Fibroblast of lung (primary cell): ENCODE measurements at regions not wholly inside any gene's neighbourhood (a gene's known extent, or its start where the extent isn't known, plus 50 kb on each side); places are given as distances from the start of the nearest gene placed in this dataset.

Experiments used
- DNase-seq, 2 donors: peaks; one replicate each; pipeline versions ENCODE4 v3.0.0 to v3.0.0-alpha.2; 2010; ENCODE audit warnings: low read depth in 2 of 2
- H2AFZ ChIP-seq: 2 replicates; pipeline ENCODE4 v1.5.1; 2012; ENCODE audit warnings: low read length, control low read depth, inconsistent platforms
- H3K27ac ChIP-seq: 2 replicates; pipeline ENCODE4 v1.5.1; 2011; ENCODE audit warnings: low read length, control low read depth; ENCODE audit not compliant: insufficient read depth
- H3K27me3 ChIP-seq: 2 replicates; pipeline ENCODE4 v1.5.1; 2011; ENCODE audit warnings: mild to moderate bottlenecking, low read length; ENCODE audit not compliant: control insufficient read depth, insufficient read depth
- H3K36me3 ChIP-seq: 2 replicates; pipeline ENCODE4 v1.5.1; 2011; ENCODE audit warnings: low read length; ENCODE audit not compliant: control insufficient read depth, insufficient read depth
- H3K4me1 ChIP-seq: 2 replicates; pipeline ENCODE4 v1.5.1; 2011; ENCODE audit warnings: low read length; ENCODE audit not compliant: control insufficient read depth, insufficient read depth; ENCODE audit errors: extremely low read depth
- H3K4me2 ChIP-seq: 2 replicates; pipeline ENCODE4 v1.5.1; 2011; ENCODE audit warnings: low read length, control low read depth; ENCODE audit not compliant: insufficient read depth; ENCODE audit errors: extremely low read depth
- H3K4me3 ChIP-seq, 4 experiments: fragments of 200-600 bp in 1 of 4; sonication (generic) in 1 of 4; replicated peaks in 1 of 4; 2 replicates each; pipeline ENCODE4 v1.5.1; 2011 to 2016; ENCODE audit warnings: low read length in 4 of 4, low read depth in 3 of 4, mild to moderate bottlenecking in 3 of 4, control low read depth in 2 of 4, inconsistent platforms in 1 of 4, mixed read lengths in 1 of 4; ENCODE audit not compliant: insufficient read depth in 1 of 4; ENCODE audit errors: control extremely low read depth in 1 of 4
- H3K79me2 ChIP-seq: 2 replicates; pipeline ENCODE4 v1.5.1; 2012; ENCODE audit warnings: mild to moderate bottlenecking, low read length, inconsistent platforms; ENCODE audit not compliant: control insufficient read depth, insufficient read depth
- H3K9ac ChIP-seq: 2 replicates; pipeline ENCODE4 v1.5.1; 2011; ENCODE audit warnings: mild to moderate bottlenecking, low read length, control low read depth; ENCODE audit not compliant: insufficient read depth
- H3K9me3 ChIP-seq: 2 replicates; pipeline ENCODE4 v1.5.1; 2012; ENCODE audit warnings: low read depth, low read length; ENCODE audit not compliant: control insufficient read depth, insufficient read depth
- H4K20me1 ChIP-seq: 2 replicates; pipeline ENCODE4 v1.5.1; 2011; ENCODE audit warnings: low read length; ENCODE audit not compliant: control insufficient read depth, insufficient read depth; ENCODE audit errors: extremely low read depth
- EZH2 ChIP-seq: IDR thresholded peaks from 2 replicates; pipeline ENCODE4 v1.5.1; 2012; ENCODE audit warnings: low read length, control low read depth, mild to moderate bottlenecking; ENCODE audit errors: missing control alignments
- TF ChIP-seq, protein P1 (sequence below), 2 donors: IDR thresholded peaks in 1 of 2; conservative IDR thresholded peaks in 1 of 2; 1 replicate in 1 of 2; 2 replicates in 1 of 2; pipeline ENCODE4 v1.5.1; 2011 to 2012; ENCODE audit warnings: low read length in 2 of 2, control low read depth in 1 of 2, inconsistent platforms in 1 of 2, low read depth in 1 of 2, mild to moderate bottlenecking in 1 of 2

- Histone ChIP-seq H3K27ac (no peak overlapping the region), H3K27me3 (no peaks in the 10 kb centered on the region), H4K20me1 (no peaks in the 10 kb centered on the region), H3K9ac (no peak overlapping the region), H2AFZ (no peak overlapping the region), H3K36me3 (no peaks in the 10 kb centered on the region), H3K4me3 (no peak overlapping the region), H3K4me2 (no peak overlapping the region), H3K79me2 (no peaks in the 10 kb centered on the region), H3K4me1 (no peaks in the 10 kb centered on the region), H3K9me3 (no peaks in the 10 kb centered on the region)
- DNase-seq: peak in 1 of 2 donors; percentile 59
- no peak for TF ChIP-seq EZH2
- TF ChIP-seq, protein P1, sequence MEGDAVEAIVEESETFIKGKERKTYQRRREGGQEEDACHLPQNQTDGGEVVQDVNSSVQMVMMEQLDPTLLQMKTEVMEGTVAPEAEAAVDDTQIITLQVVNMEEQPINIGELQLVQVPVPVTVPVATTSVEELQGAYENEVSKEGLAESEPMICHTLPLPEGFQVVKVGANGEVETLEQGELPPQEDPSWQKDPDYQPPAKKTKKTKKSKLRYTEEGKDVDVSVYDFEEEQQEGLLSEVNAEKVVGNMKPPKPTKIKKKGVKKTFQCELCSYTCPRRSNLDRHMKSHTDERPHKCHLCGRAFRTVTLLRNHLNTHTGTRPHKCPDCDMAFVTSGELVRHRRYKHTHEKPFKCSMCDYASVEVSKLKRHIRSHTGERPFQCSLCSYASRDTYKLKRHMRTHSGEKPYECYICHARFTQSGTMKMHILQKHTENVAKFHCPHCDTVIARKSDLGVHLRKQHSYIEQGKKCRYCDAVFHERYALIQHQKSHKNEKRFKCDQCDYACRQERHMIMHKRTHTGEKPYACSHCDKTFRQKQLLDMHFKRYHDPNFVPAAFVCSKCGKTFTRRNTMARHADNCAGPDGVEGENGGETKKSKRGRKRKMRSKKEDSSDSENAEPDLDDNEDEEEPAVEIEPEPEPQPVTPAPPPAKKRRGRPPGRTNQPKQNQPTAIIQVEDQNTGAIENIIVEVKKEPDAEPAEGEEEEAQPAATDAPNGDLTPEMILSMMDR (conservative IDR thresholded peaks at IDR 0.05 in 1 of 2, IDR thresholded peaks at IDR 0.05 in 1 of 2; ENCODE audit: low read depth in 1 of 2, low read length in 2 of 2): no peak
Measured at GRCh38 chr13:34506796-34507195, 435.3 kb upstream of the NBEA start.

GRCh38 chr13:34507630-34508029 lies 434.4 kb upstream of the NBEA start:
- no peaks in the 10 kb centered on the region for H3K9me3 ChIP-seq
- H3K79me2 ChIP-seq: no peaks in the 10 kb centered on the region
- no peak for TF ChIP-seq EZH2
- TF ChIP-seq, protein P1 (conservative IDR thresholded peaks at IDR 0.05 in 1 of 2, IDR thresholded peaks at IDR 0.05 in 1 of 2; ENCODE audit: low read depth in 1 of 2, low read length in 2 of 2): no peak
- H3K4me2 ChIP-seq: no peak overlapping the region
- no peak overlapping the region for H3K4me3 ChIP-seq
- DNase-seq: peak; percentile 24 to 45
- no peak overlapping the region for H3K9ac ChIP-seq
- H4K20me1 ChIP-seq: no peaks in the 10 kb centered on the region
- no peaks in the 10 kb centered on the region for H3K36me3 ChIP-seq
- no peak overlapping the region for H2AFZ ChIP-seq
- H3K4me1 ChIP-seq: no peaks in the 10 kb centered on the region
- H3K27ac ChIP-seq: no peak overlapping the region
- no peaks in the 10 kb centered on the region for H3K27me3 ChIP-seq

DNA sequence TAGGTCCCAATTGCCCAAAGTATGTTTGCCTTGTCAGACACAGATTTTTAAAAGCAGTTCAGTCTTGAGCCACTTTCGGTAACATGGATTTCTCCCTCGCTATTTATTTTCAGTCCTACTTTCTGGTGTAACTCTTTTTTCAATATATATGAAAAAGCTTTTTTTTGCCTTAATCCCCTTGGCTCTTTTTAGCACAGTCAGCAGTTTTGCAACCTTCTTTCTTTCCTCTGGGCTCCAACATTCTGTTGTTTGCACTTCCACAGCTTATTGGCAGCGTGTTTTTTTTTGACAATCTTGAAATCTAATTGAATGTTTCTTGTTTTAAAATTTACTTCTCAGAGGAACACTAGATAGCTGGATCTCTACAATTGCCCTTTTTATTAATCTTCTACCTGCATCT lies 429.3 kb upstream of the NBEA start:
- H4K20me1 ChIP-seq: no peaks in the 10 kb centered on the region
- no peak overlapping the region for H3K9ac ChIP-seq
- no peak overlapping the region for H3K27ac ChIP-seq
- H3K36me3 ChIP-seq: no peaks in the 10 kb centered on the region
- no peaks in the 10 kb centered on the region for H3K79me2 ChIP-seq
- no peak for DNase-seq
- H3K4me3 ChIP-seq: no peak overlapping the region
- no peak overlapping the region for H3K4me2 ChIP-seq
- no peaks in the 10 kb centered on the region for H3K27me3 ChIP-seq
- H3K9me3 ChIP-seq: no peaks in the 10 kb centered on the region
- TF ChIP-seq EZH2: no peak
- TF ChIP-seq, protein P1 (conservative IDR thresholded peaks at IDR 0.05 in 1 of 2, IDR thresholded peaks at IDR 0.05 in 1 of 2; ENCODE audit: low read depth in 1 of 2, low read length in 2 of 2): no peak
- H3K4me1 ChIP-seq: no peaks in the 10 kb centered on the region
- no peak overlapping the region for H2AFZ ChIP-seq
